Esophagus muscularis mucosa (tissue), 4 donors: ENCODE measurements at regions not wholly inside any gene's neighbourhood (a gene's known extent, or its start where the extent isn't known, plus 50 kb on each side); places are given as distances from the start of the nearest gene placed in this dataset.
"Not testable (repeated sequence)": the region's sequence is repeated elsewhere in the genome, so short reads cannot be mapped to it uniquely, and the experiment has no call there.

Source experiments
- DNase-seq: peaks from one replicate; pipeline ENCODE4 v3.0.0-alpha.2; 2017; ENCODE audit errors: extremely low spot score
- H3K27ac ChIP-seq, 4 donors: fragments of 200-600 bp; sonication (generic); replicated peaks in 1 of 4; 1 replicate in 3 of 4; 2 replicates in 1 of 4; pipeline ENCODE4 v1.5.1; 2016 to 2019; ENCODE audit warnings: mild to moderate bottlenecking in 1 of 4
- H3K27me3 ChIP-seq, 4 donors: fragments of 200-600 bp; sonication (generic); one replicate each; pipeline versions ENCODE4 v1.5.1 to v1.6.0; 2016 to 2019
- H3K36me3 ChIP-seq, 4 donors: fragments of 200-600 bp; sonication (generic); one replicate each; pipeline ENCODE4 v1.5.1; 2016 to 2019
- H3K4me1 ChIP-seq, 4 donors: fragments of 200-600 bp; sonication (generic); one replicate each; pipeline ENCODE4 v1.5.1; 2016 to 2019
- H3K4me3 ChIP-seq, 4 donors: fragments of 200-600 bp; sonication (generic); 1 replicate in 2 of 4; 2 replicates in 2 of 4; pipeline ENCODE4 v1.5.1; 2016 to 2019; ENCODE audit warnings: mild to moderate bottlenecking in 4 of 4, moderate library complexity in 1 of 4
- H3K9me3 ChIP-seq, 4 donors: fragments of 200-600 bp; sonication (generic); 1 replicate in 3 of 4; 2 replicates in 1 of 4; pipeline ENCODE4 v1.5.1; 2016 to 2019
- EP300 ChIP-seq: sonication (generic); formaldehyde crosslinking; IDR thresholded peaks from one replicate; pipeline ENCODE4 v1.6.1; 2017; ENCODE audit warnings: antibody characterized with exemption
- POLR2A ChIP-seq: fragments of 450-650 bp; IDR thresholded peaks from one replicate; pipeline ENCODE4 v1.6.1; 2017; ENCODE audit warnings: antibody characterized with exemption, moderate library complexity, mild to moderate bottlenecking, low read depth
- POLR2AphosphoS5 ChIP-seq, 2 donors: sonication (generic); formaldehyde crosslinking; IDR thresholded peaks; one replicate each; pipeline ENCODE4 v1.6.1; 2017; ENCODE audit warnings: antibody characterized with exemption in 2 of 2
- WGBS: methylation state at CpG from one replicate; pipeline ENCODE4 v1.1.5; 2018; 5-methylcytosine and 5-hydroxymethylcytosine counted together
- intact Hi-C: fragments of 100-400 bp; cut with DNase I; formaldehyde crosslinking; loops from one replicate; pipeline ENCODE4 v1.15.1; 2023
- TF ChIP-seq, protein P1 (sequence below), 3 experiments: fragments of 200-600 bp in 2 of 3; fragments of 450-650 bp in 1 of 3; sonication (generic) in 2 of 3; IDR thresholded peaks; one replicate each; pipeline ENCODE4 v1.5.1; 2017 to 2019; ENCODE audit warnings: antibody characterized with exemption in 3 of 3, mild to moderate bottlenecking in 2 of 3, moderate library complexity in 1 of 3

DNA sequence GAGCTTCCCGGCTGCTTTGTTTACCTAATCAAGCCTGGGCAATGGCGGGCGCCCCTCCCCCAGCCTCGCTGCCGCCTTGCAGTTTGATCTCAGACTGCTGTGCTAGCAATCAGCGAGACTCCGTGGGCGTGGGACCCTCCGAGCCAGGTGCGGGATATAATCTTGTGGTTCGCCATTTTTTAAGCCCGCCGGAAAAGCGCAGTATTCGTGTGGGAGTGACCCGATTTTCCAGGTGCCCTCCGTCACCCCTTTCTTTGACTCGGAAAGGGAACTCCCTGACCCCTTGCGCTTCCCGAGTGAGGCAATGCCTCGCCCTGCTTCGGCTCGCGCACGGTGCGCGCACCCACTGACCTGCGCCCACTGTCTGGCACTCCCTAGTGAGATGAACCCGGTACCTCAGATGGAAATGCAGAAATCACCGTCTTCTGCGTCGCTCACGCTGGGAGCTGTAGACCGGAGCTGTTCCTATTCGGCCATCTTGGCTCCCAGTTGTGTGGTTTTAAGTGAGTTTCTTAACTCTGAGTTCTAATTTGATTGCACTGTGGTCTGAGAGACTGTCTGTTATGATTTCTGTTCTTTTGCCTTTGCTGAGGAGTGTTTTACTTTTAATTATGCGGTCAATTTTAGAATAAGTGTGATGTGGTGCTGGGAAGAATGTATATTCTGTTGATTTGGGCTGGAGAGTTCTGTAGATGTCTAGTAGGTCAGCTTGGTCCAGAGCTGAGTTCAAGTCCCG, 71.9 kb downstream of the ADCYAP1 start:
- peaks cover 0 to 10% (median 0%) of the 10 kb centered on the region in 4 donors for H3K27me3 ChIP-seq
- intact Hi-C loops, H3K27ac ChIP-seq, H3K4me3 ChIP-seq, H3K4me1 ChIP-seq, DNase-seq, H3K36me3 ChIP-seq: not testable (repeated sequence)
- 84% methylated on average over 23 of the region's 37 CpGs for WGBS
- H3K9me3 ChIP-seq: peaks cover 0 to 14% (median 0%) of the 10 kb centered on the region in 4 donors

DNA sequence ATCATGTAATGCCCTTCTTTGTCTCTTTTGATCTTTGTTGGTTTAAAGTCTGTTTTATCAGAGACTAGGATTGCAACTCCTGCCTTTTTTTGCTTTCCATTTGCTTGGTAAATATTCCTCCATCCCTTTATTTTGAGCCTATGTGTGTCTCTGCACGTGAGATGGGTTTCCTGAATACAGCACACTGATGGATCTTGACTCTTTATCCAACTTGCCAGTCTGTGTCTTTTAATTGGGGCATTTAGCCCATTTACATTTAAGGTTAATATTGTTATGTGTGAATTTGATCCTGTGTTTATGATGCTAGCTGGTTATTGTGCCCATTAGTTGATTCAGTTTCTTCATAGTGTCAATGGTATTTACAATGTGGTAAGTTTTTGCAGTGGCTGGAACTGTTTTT, 72.7 kb downstream of the ADCYAP1 start:
- H3K4me1 ChIP-seq, H3K27ac ChIP-seq, DNase-seq, intact Hi-C loops, H3K36me3 ChIP-seq, H3K4me3 ChIP-seq: not testable (repeated sequence)
- Histone ChIP-seq H3K9me3 (peaks cover 0 to 14% (median 0%) of the 10 kb centered on the region in 4 donors), H3K27me3 (peaks cover 0 to 10% (median 0%) of the 10 kb centered on the region in 4 donors)
- WGBS: 63% methylated on average over 1 of the region's 1 CpG

- 81% methylated on average over 3 of the region's 3 CpGs for WGBS
- H3K36me3 ChIP-seq, H3K4me1 ChIP-seq, H3K4me3 ChIP-seq, DNase-seq, intact Hi-C loops, H3K27ac ChIP-seq: not testable (repeated sequence)
- peaks cover 0 to 10% (median 0%) of the 10 kb centered on the region in 4 donors for H3K27me3 ChIP-seq
- peaks cover 0 to 14% (median 0%) of the 10 kb centered on the region in 4 donors for H3K9me3 ChIP-seq
These were observed 73.1 kb downstream of the ADCYAP1 start for GRCh38 chr18:977732-978131.

GRCh38 chr18:980586-980985, 75.9 kb downstream of the ADCYAP1 start:
- intact Hi-C loops: no loop called here
- Histone ChIP-seq H3K36me3 (no peaks in the 10 kb centered on the region), H3K4me1 (no peaks in the 10 kb centered on the region), H3K27ac (no peak overlapping the region), H3K27me3 (peaks cover 0 to 10% (median 0%) of the 10 kb centered on the region in 4 donors), H3K9me3 (peaks cover 0 to 14% (median 0%) of the 10 kb centered on the region in 4 donors), H3K4me3 (no peak overlapping the region)
- 89% methylated on average over 4 of the region's 4 CpGs for WGBS
- DNase-seq: no peak
- TF ChIP-seq POLR2AphosphoS5 (IDR thresholded peaks at IDR 0.05) (no peak), POLR2A (no peak), EP300 (no peak)
- TF ChIP-seq, protein P1, sequence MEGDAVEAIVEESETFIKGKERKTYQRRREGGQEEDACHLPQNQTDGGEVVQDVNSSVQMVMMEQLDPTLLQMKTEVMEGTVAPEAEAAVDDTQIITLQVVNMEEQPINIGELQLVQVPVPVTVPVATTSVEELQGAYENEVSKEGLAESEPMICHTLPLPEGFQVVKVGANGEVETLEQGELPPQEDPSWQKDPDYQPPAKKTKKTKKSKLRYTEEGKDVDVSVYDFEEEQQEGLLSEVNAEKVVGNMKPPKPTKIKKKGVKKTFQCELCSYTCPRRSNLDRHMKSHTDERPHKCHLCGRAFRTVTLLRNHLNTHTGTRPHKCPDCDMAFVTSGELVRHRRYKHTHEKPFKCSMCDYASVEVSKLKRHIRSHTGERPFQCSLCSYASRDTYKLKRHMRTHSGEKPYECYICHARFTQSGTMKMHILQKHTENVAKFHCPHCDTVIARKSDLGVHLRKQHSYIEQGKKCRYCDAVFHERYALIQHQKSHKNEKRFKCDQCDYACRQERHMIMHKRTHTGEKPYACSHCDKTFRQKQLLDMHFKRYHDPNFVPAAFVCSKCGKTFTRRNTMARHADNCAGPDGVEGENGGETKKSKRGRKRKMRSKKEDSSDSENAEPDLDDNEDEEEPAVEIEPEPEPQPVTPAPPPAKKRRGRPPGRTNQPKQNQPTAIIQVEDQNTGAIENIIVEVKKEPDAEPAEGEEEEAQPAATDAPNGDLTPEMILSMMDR (IDR thresholded peaks at IDR 0.05): no peak

DNA sequence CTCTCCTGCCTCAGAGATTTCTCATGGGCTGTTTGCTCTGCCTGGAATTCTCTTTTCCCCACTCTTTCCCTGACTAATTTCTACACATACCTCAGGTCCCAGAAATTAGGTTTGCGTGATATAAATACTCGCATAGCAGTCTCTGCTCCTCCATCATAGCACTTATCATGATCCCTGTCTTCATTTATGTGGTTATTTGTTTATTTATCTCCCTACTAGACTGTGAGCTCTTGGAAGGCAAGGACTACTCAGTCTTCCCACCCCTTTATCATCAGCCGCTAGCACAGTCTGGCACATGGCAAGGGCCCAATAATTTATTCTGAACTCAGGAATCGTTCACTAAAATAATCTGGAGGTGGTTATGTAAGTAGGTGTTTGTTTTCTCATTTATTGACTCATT, 79.3 kb downstream of the ADCYAP1 start:
- 73% methylated on average over 4 of the region's 4 CpGs for WGBS
- TF ChIP-seq POLR2AphosphoS5 (IDR thresholded peaks at IDR 0.05) (no peak), POLR2A (no peak), EP300 (no peak)
- TF ChIP-seq, protein P1 (IDR thresholded peaks at IDR 0.05): no peak
- no peak overlapping the region for H3K27ac ChIP-seq
- peaks cover 0 to 9% (median 0%) of the 10 kb centered on the region in 4 donors for H3K9me3 ChIP-seq
- peaks cover 0 to 9% (median 0%) of the 10 kb centered on the region in 4 donors for H3K4me1 ChIP-seq
- no peak for DNase-seq
- H3K4me3 ChIP-seq: no peak overlapping the region
- H3K27me3 ChIP-seq: peaks cover 0 to 10% (median 0%) of the 10 kb centered on the region in 4 donors
- H3K36me3 ChIP-seq: no peaks in the 10 kb centered on the region
- intact Hi-C loops: no loop called here

DNA sequence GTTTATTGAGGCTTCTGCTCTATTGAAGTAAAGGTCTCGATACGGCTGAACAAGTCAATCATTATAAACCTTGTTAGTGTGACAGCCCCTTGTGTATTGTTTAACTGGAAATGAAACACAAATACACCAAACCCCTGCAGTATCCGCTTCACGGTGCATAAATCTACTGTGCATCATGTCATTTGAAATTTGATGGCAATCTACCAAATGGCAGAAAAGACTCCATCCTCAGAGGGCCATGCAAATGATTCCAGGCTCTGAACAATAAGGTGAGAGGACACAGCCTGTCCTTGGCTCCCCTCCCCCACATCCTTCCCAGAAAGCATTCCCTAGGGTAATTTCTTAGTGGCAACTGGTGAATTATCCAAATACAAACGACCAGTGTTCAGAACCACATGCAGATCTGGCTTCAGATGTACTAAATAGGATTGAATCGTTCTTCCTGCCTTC, 80.6 kb downstream of the ADCYAP1 start:
- WGBS: 46% methylated on average over 6 of the region's 6 CpGs
- H3K4me1 ChIP-seq: peaks cover 0 to 9% (median 0%) of the 10 kb centered on the region in 4 donors
- peaks cover 0 to 1% (median 0%) of the 10 kb centered on the region in 4 donors for H3K27me3 ChIP-seq
- DNase-seq: no peak
- TF ChIP-seq POLR2A (no peak), EP300 (no peak), POLR2AphosphoS5 (IDR thresholded peaks at IDR 0.05) (no peak)
- no peak overlapping the region for H3K27ac ChIP-seq
- no peaks in the 10 kb centered on the region for H3K36me3 ChIP-seq
- no peak overlapping the region for H3K4me3 ChIP-seq
- H3K9me3 ChIP-seq: no peaks in the 10 kb centered on the region
- intact Hi-C loops: no loop called here
